GM19099 (cell line): ENCODE measurements at regions not wholly inside any gene's neighbourhood (a gene's known extent, or its start where the extent isn't known, plus 50 kb on each side); places are given as distances from the start of the nearest gene placed in this dataset.

Experiments
- POLR2A ChIP-seq: IDR thresholded peaks from 3 replicates; pipeline ENCODE4 v1.6.1; 2011; ENCODE audit warnings: low read depth; ENCODE audit not compliant: insufficient read length; ENCODE audit errors: extremely low read depth

DNA sequence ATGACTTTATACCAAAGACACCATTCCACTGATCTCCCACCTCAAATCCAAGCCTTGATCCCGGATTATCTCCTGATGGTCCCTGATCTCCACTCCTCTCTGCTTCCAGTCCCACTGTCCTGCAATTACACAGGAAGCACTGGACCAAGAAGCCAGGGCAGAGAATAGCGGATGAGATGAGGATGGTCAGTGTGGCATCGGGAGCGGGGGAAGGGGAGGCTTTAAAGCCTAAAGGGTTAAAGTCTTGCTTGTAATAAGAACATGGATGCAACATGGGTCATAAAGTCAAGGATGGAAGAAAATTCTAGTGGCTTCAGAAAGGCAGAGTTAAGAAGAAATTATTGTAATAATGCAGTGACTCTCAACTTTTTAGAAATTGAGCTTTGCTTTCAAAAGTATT, 364.0 kb upstream of the DUSP10 start:
- no peak for TF ChIP-seq POLR2A

DNA sequence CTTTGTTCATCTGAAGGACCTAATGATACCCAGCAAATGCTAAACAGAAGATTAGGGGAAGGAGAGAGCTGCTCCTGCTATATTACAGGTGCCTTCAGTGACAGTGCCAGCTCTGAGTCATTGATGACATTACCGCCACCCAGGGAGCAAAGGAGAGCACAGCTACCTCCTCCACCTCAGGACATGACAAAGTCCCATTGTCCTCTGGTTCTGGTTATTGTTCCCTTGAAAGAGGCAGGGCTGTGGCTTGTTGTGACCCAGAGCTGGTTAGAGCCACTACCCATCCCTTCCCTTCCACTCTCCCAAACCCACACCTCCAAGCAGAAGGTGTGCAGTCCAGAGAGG, 363.5 kb upstream of the DUSP10 start:
- no peak for TF ChIP-seq POLR2A

DNA sequence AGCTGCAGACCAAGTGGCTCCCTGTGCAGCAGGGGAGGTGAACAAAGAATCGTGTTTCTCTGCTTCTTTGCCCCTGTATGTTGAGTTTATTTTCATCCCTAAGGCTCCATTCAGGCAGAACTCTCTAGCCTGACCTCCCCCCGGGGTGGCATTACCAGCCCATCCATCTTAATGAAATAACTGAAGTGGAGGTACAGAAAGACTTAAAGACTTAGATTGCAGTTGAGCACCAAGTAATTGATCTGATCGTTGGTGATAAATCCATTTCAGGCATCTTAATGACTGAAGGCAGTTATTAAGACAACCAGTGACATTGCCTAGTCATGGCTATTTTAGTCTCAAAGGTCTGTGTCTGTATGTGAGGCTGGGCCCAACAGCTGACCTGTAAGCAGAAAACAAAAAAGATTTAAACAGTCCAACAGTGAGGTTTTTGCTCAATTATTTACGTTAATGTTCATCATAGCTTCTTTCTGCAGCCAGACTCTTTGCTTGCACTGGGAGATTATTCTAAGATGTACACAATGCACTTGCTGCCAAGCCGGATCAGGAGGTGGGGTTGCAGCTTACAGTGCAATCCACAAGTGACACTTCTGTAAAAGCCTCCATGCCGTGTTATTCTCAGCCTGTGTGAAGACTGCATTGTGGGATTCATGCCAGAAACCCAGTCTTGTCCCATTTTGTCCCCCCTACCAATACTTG, 363.0 kb upstream of the DUSP10 start:
- TF ChIP-seq POLR2A = no peak

DNA sequence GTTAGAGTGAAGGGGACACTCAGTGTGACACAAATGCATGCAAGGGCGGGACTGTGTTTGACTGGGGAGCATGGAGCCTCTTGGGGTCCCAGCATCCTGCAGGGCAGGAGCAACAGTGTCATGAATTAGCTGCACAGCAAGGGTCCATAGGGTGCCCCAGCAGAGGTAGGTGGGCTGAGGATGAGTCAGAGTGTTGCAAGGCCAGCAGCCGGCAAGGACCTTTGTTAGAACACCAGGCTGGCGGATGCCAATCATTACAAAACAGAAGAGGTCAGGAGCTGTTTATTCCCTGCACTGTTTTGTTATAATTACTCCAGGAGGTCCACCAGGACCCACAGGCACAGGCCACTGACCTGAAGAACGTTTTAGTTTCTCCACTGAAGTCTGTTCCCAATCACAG, 362.2 kb upstream of the DUSP10 start:
- no peak for TF ChIP-seq POLR2A

DNA sequence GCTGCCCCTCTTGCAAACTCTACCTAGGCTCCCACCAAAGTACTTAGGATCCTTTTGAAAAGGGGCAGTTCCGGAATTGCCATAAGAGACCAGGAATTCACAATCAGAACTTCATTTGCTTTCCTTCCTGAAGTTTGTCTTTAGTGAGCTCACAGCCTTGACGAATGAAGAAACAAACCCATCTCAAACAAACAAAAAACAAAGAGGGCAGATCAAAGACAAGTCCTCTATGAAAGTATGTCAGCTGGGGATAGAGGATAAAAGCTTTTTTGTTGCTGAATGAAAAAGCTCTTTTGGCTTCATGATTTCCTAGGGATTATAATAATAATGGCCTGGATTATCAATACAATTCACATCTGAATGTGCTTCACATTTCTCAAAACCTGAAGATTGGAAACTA, 357.9 kb upstream of the DUSP10 start:
- TF ChIP-seq POLR2A = no peak

DNA sequence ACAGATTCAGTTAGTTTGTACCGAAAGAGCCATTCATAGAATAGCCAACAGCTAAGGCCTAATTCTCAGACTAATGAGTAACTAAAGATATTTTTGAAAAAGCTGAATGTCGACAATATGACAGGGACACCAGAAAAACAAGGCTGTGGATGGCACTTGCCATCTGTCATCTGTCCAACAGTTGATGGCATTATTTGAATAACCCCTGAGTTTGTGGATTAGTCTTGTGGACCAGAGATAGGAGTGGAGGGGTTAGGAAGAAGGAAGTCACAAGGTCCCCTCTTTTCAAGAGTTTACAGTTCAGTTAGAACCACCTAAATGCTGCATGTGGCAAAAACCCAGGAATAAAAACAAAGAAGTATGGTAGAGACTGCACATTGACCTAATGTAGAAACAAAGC, 356.5 kb upstream of the DUSP10 start:
- no peak for TF ChIP-seq POLR2A

DNA sequence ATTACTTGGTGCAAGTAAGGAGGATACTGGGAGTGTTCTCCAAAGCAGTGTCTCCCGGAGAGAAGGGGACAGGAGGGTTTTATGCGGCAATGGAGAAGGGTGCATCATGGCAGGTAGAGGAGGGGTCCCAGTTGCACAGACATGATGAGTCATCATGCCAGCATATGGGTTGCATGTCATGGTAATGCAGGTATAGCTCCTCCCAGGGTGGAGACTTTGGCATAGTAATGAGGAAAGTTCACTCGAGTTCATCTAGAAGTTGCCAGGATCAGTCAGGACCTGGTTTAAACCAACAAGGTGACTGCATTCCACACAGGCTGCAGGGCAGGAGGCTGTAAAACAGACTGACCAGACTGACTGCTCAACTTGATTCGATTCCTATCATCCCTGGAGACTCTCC, 355.7 kb upstream of the DUSP10 start:
- no peak for TF ChIP-seq POLR2A

DNA sequence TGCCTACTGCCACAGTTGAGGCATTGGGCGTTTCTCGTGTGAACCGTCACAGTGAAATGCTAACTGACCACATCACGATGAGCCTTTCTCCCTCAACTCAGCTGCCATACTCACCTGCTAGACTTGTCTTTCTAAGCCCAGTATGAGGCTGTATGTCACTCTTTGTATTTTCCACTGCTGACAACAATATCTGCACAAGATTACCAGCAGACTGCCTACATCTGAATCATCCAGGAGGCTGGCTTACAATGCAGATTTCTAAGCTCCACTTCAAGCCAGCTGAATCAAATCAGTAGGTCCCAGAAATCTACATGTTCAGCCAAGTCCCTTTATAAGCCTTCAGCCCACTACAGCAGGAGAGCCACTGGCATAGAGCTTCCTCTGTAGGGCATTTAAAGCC, 355.0 kb upstream of the DUSP10 start:
- TF ChIP-seq POLR2A = no peak

DNA sequence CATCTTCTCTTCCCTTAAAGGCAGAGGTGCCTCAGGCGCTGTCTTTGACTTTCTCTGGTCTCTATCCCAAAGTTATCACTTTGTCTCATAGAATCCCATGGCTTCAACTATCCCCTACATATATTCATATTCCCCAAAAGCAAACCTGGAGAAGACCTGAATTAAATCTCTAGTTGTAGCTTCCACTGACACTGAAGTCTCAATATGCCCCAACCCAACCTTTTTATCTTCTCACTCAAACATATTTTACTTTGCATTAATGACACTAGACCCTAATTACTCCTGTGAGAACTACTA, 354.5 kb upstream of the DUSP10 start:
- no peak for TF ChIP-seq POLR2A

DNA sequence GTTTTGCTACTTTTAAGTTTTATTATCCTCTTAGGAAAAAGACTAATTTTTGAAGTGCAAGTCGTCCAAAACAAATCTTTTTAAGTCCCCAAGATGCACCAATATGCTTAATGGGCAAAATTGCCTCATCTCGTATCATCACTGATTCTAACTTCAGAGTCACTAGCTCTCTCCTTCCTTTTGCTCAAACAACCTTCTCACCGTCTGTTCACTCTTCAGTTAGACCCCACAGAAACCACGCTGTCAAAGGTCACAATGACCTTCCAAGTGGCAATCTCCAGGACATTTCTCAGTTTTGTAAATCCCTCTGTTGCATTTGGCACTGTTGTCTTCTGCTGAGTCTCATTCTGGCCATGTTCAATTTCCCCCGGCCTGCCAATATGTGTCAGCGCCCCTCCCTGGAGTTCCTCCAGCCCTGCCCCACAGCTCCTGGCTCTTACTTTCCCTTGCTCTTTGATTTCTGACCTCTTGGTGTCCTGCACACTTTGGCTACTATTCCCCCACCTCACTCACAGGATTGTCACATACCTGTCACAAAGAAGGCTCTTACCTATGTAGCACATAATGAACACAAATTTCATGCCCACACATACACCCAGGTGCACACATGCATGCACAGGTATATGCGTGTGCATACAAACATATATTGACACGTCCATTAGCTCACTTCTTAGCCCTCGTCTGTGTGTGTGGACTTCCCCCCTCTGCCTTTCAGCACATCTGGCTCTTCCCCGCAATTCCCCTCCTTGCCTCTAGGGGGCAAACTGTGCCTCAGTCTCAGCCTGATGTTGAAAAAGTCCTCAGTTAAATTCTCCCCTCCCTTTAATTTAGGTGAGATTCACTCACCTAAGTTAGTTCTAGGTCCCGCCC, 354.0 kb upstream of the DUSP10 start:
- no peak for TF ChIP-seq POLR2A

DNA sequence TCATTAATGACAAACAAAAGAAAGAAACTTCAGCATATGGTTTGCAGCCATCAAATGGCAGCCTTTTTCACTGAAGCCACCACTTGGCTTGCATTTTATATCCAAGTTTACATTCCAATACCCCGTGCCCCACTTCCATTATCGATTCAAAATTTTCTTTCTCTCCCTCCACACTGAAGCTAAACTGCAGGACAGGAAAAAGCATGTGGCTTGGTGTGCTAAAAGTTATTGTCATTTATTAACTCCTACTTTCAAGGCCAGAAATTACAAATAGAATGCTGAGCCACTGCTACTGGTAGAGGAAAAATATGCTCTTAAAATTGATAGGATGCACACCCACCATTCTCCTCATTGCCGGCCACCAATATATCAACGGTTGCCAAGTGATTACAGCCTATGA, 351.6 kb upstream of the DUSP10 start:
- TF ChIP-seq POLR2A = no peak

DNA sequence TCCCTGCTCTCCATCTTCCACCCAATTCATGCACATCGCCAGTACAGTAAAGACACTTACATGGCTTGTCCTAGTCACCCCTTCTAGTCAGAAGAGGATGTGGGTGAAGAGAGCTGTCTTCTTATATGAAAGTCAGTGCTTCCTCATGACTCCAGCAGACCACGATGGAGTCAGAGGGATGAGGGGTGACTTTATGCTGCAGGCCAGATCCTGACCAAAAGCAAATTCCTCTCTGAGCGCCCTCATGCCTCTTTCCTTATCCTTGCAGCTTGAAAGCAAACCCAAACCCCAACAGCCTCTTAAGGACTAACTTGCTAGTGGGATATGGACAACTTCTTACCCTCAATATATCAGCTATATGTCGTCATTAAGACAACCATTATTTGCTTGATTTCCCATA, 348.2 kb upstream of the DUSP10 start:
- no peak for TF ChIP-seq POLR2A

DNA sequence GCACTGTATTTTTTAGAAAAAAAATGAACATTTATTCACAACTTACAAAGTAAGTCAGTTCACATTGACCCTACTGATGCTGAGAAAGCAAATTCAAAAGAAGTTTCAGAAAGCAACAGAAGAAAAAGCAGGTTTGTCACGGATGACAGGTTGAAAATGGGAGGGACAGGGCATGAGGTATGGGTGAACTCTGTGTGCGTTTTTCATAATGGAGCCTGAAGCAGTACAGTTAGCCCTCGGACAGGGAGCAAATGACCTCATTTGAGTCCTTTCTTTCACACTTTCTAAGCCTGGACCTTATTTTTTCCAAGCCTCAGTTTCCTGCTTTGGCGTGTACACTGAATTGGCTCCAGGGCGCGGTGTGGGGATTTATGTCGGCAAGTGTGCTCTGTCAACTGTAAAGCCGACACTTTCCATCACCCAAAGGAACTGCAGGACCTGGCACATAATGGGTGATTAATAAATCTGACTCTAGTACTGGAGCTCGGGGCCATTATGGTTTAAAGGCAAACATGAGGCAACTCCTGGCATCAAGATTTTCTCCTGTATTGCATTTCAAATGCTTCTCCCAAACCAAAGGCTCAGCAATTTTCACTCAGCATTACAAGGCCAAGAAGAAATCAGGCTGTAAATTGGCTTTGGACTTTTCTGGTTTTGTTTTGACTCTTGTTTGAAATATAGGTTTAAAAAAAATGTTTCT, 345.5 kb upstream of the DUSP10 start:
- TF ChIP-seq POLR2A = no peak

DNA sequence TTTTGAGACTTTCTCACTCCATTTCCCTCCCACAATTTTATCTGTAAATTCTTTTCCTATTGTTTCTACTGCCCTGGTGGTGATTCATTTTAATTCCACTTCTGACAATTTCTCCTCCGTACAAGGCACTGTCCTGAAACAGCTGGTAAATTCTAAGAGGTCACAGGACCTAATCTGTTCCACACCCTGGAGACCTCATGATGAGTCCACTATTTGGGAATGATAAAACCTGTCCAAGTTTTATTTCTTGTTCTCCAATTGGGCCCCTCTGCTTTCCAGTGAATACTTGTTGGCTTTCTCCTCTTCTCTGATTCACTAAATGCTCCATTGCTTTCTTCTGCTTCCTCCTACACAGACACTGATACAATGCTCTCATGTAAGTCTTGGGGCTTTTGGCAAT, 343.1 kb upstream of the DUSP10 start:
- no peak for TF ChIP-seq POLR2A

DNA sequence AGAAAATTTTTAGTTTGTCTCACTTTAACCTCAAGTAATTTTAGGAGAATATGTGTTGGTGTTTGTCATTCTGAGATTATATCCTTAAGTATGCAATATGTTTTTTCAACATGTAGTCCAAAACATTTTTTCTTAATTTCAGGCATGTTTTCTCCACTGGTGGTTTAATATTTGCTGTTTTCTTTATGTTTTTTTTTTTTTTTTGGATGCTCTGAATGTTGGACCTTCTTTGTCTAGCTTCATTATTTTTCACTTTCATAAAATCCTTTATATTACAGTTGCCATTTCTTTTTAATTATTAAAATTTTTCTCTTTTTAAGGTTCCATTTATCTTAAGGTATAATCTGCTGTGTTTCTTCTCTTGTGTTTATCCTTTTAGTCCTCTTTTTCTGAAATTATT, 342.2 kb upstream of the DUSP10 start:
- no peak for TF ChIP-seq POLR2A

DNA sequence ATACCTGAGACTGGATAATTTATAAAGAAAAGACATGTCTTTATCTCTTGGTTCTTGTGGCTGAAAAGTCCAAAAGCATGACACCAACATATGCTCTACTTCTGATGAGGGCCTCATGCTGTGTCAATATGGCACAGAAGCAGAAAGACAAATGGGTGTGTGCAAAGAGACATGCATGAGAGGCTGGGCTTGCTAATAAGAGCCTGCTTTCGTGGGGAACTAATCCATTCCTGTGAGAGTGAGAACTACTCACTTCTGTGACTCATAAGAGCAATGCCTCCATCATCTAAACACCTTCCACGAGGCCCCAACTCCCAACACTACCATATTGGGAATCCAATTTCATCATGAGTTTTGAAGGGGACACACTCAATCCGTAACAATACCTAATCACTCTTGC, 340.0 kb upstream of the DUSP10 start:
- no peak for TF ChIP-seq POLR2A
